ENCODE measurements at regions not wholly inside any gene's neighbourhood (a gene's known extent, or its start where the extent isn't known, plus 50 kb on each side); places are given as distances from the start of the nearest gene placed in this dataset.
"Not testable (repeated sequence)": the region's sequence is repeated elsewhere in the genome, so short reads cannot be mapped to it uniquely, and the experiment has no call there.

DNA sequence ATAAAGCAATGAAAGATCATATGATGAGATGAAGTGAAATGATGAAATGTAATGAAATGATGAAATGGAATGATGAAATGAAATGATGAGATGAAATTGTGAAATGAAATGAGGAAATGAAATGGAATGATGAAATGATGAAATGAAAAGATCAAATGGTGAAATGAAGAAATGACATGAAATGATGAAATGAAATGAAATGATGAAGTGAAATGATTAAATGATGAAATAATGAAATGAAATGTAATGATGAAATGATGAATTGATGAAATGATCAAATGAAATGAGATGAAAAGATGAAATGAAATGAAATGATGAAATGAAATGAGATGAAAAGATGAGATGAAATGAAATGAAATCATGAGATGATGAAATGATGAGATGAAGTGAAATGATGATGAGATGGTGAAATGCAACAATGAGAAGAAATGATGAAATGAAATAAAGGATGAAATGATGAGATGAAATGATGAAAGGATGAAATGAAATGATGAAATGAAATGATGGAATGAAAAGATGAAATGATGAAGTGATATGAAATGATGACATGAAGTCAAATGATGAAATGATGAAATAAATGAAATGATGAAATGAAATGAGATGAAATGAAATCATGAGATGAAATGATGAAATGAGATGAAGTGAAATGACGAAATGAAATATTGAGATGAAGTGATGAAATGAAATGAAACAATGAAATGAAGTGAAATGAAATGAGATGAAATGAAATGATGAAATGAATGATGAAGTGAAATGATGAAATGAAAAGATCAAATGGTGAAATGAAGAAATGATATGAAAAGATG is 130.5 kb upstream of the TP53TG3C start:
- TF ChIP-seq, protein P1, sequence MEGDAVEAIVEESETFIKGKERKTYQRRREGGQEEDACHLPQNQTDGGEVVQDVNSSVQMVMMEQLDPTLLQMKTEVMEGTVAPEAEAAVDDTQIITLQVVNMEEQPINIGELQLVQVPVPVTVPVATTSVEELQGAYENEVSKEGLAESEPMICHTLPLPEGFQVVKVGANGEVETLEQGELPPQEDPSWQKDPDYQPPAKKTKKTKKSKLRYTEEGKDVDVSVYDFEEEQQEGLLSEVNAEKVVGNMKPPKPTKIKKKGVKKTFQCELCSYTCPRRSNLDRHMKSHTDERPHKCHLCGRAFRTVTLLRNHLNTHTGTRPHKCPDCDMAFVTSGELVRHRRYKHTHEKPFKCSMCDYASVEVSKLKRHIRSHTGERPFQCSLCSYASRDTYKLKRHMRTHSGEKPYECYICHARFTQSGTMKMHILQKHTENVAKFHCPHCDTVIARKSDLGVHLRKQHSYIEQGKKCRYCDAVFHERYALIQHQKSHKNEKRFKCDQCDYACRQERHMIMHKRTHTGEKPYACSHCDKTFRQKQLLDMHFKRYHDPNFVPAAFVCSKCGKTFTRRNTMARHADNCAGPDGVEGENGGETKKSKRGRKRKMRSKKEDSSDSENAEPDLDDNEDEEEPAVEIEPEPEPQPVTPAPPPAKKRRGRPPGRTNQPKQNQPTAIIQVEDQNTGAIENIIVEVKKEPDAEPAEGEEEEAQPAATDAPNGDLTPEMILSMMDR (IDR thresholded peaks at IDR 0.05), result not testable (repeated sequence)
- TF ChIP-seq POLR2A (IDR thresholded peaks at IDR 0.05); EP300 (IDR thresholded peaks at IDR 0.05; ENCODE audit: low read depth): not testable (repeated sequence)
